Transverse colon (tissue), 3 donors: ENCODE measurements at regions not wholly inside any gene's neighbourhood (a gene's known extent, or its start where the extent isn't known, plus 50 kb on each side); places are given as distances from the start of the nearest gene placed in this dataset.

Source experiments
- POLR2A ChIP-seq: fragments of 450-650 bp; IDR thresholded peaks from one replicate; pipeline ENCODE4 v1.6.1; 2016; ENCODE audit warnings: antibody characterized with exemption, mild to moderate bottlenecking, moderate library complexity
- TF ChIP-seq, protein P1 (sequence below), 5 experiments: fragments of 200-600 bp in 3 of 5; fragments of 450-650 bp in 2 of 5; sonication (generic) in 3 of 5; IDR thresholded peaks; 1 replicate in 2 of 5; 2 replicates in 3 of 5; pipeline ENCODE4 v1.5.1; 2016 to 2017; ENCODE audit warnings: antibody characterized with exemption in 5 of 5, inconsistent platforms in 3 of 5, mild to moderate bottlenecking in 2 of 5, moderate library complexity in 1 of 5

DNA sequence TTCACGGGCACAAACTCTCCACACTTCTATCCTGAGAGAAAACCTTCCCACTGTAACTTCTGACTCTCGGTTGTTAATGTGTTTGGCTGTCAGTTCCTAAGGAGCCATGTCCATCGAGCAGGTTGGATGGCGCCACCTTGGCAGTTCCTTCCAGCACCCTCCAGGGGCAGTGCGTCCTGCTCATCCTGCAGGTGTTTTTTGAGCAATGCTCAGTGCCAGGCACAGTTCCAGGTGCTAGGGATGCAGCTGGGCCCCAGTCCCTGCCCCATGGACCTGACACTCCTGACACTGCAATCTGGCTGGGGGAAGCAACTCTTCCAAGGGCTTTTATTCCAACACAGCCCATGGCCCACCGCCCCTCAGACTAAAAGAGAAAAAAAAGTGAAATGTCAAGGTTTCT lies 376.4 kb downstream of the PREX1 start:
- TF ChIP-seq POLR2A: no peak
- TF ChIP-seq, protein P1, sequence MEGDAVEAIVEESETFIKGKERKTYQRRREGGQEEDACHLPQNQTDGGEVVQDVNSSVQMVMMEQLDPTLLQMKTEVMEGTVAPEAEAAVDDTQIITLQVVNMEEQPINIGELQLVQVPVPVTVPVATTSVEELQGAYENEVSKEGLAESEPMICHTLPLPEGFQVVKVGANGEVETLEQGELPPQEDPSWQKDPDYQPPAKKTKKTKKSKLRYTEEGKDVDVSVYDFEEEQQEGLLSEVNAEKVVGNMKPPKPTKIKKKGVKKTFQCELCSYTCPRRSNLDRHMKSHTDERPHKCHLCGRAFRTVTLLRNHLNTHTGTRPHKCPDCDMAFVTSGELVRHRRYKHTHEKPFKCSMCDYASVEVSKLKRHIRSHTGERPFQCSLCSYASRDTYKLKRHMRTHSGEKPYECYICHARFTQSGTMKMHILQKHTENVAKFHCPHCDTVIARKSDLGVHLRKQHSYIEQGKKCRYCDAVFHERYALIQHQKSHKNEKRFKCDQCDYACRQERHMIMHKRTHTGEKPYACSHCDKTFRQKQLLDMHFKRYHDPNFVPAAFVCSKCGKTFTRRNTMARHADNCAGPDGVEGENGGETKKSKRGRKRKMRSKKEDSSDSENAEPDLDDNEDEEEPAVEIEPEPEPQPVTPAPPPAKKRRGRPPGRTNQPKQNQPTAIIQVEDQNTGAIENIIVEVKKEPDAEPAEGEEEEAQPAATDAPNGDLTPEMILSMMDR (IDR thresholded peaks at IDR 0.05): no peak
